ENCODE measurements at regions not wholly inside any gene's neighbourhood (a gene's known extent, or its start where the extent isn't known, plus 50 kb on each side); places are given as distances from the start of the nearest gene placed in this dataset.

- Histone ChIP-seq H3K27me3 (ENCODE audit: insufficient read depth, low read length) (no peaks in the 10 kb centered on the region), H3K9me3 (ENCODE audit: control insufficient read depth, low read depth, low read length) (no peaks in the 10 kb centered on the region), H3K4me2 (ENCODE audit: insufficient read depth, insufficient read length, low read length) (no peak overlapping the region), H3K23me2 (ENCODE audit: insufficient read length, low read depth, low read length, poor library complexity, severe bottlenecking) (no peaks in the 10 kb centered on the region), H2BK120ac (ENCODE audit: low read depth, low read length, poor library complexity, severe bottlenecking) (no peak overlapping the region), H4K91ac (ENCODE audit: insufficient read length, low read depth, low read length) (no peak overlapping the region), H3K79me2 (ENCODE audit: insufficient read depth, low read length) (no peaks in the 10 kb centered on the region), H2BK15ac (ENCODE audit: low read depth, low read length) (no peak overlapping the region), H2BK5ac (ENCODE audit: insufficient read length, low read length) (no peak overlapping the region), H2AFZ (ENCODE audit: low read length) (no peak overlapping the region), H3K79me1 (ENCODE audit: insufficient read depth, low read depth, low read length, poor library complexity, severe bottlenecking) (no peaks in the 10 kb centered on the region), H4K8ac (replicated peaks; ENCODE audit: insufficient read length, low read depth, low read length) (no peak overlapping the region), H3T11ph (ENCODE audit: low read length) (no peak overlapping the region), H2BK12ac (ENCODE audit: insufficient read length, low read depth, low read length) (no peak overlapping the region), H3K23ac (ENCODE audit: insufficient read length, low read depth, low read length) (no peak overlapping the region), H2AK5ac (ENCODE audit: insufficient read length, low read length) (no peak overlapping the region), H4K5ac (ENCODE audit: insufficient read length, low read depth, low read length) (no peak overlapping the region), H3K4ac (ENCODE audit: low read depth, low read length) (no peak overlapping the region), H3K9ac (ENCODE audit: extremely low read depth, insufficient read length, low read length) (no peak overlapping the region), H2BK20ac (ENCODE audit: low read depth, low read length, poor library complexity, severe bottlenecking) (no peak overlapping the region), H3K4me1 (ENCODE audit: insufficient read depth, low read length) (no peaks in the 10 kb centered on the region), H3K14ac (ENCODE audit: insufficient read depth, low read length) (no peak overlapping the region), H3K56ac (ENCODE audit: insufficient read length, low read depth, low read length) (no peak overlapping the region), H3K27ac (ENCODE audit: insufficient read length, low read depth, low read length) (no peak overlapping the region), H4K20me1 (ENCODE audit: control insufficient read depth, insufficient read depth, insufficient read length) (no peaks in the 10 kb centered on the region), H3K18ac (ENCODE audit: insufficient read length, low read depth, low read length) (no peak overlapping the region)
- Mint-ChIP-seq H3K4me1 (no peaks in the 10 kb centered on the region), H3K27me3 (ENCODE audit: low read depth) (no peaks in the 10 kb centered on the region), H3K4me3 (no peak overlapping the region), H3K9me3 (peaks cover 4 to 5% of the 10 kb centered on the region in 2 experiments; a peak in 4 of 5 replicates), H3K27ac (no peak overlapping the region), H3K36me3 (ENCODE audit: insufficient read depth in 1 of 3, low read depth in 3 of 3) (peaks cover 0 to 5% (median 3%) of the 10 kb centered on the region in 3 experiments; a peak in 4 of 7 replicates)
- WGBS (ENCODE audit: extremely low coverage, insufficient read length, low lambda C conversion rate) = no CpG with 5 or more reads among the region's 23 CpGs
- TF ChIP-seq, protein P1, sequence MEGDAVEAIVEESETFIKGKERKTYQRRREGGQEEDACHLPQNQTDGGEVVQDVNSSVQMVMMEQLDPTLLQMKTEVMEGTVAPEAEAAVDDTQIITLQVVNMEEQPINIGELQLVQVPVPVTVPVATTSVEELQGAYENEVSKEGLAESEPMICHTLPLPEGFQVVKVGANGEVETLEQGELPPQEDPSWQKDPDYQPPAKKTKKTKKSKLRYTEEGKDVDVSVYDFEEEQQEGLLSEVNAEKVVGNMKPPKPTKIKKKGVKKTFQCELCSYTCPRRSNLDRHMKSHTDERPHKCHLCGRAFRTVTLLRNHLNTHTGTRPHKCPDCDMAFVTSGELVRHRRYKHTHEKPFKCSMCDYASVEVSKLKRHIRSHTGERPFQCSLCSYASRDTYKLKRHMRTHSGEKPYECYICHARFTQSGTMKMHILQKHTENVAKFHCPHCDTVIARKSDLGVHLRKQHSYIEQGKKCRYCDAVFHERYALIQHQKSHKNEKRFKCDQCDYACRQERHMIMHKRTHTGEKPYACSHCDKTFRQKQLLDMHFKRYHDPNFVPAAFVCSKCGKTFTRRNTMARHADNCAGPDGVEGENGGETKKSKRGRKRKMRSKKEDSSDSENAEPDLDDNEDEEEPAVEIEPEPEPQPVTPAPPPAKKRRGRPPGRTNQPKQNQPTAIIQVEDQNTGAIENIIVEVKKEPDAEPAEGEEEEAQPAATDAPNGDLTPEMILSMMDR (conservative IDR thresholded peaks at IDR 0.05) = no peak
- DNase-seq = no peak
Measured at GRCh38 chr9:31071606-31072286, 1312.7 kb upstream of the ACO1 start.

Data from H9 (cell line).